ENCODE measurements at regions not wholly inside any gene's neighbourhood (a gene's known extent, or its start where the extent isn't known, plus 50 kb on each side); places are given as distances from the start of the nearest gene placed in this dataset.

- 100% methylated on average over 2 of the region's 7 CpGs for WGBS (ENCODE audit: insufficient coverage)
- ChIA-PET POLR2A (no interaction called here), CTCF (interaction anchor here (0.7 kb wide), 1 partner anchor 80 kb away, joined by 4 read pairs; no protein-coding TSS in a partner anchor)
- ATAC-seq (ENCODE audit: low read depth) (no peak), DNase-seq (no peak)
- intact Hi-C loops (cut with micrococcal nuclease) = no loop called here
- no peaks in the 10 kb centered on the region for H3K36me3 ChIP-seq (replicated peaks in 1 of 2; ENCODE audit: control extremely low read depth in 1 of 2, control insufficient read depth in 1 of 2, extremely low read depth in 1 of 2, insufficient read depth in 2 of 2, low read length in 1 of 2)
- no peak overlapping the region for H3K4me3 ChIP-seq (ENCODE audit: control extremely low read depth in 1 of 5, extremely low read depth in 1 of 5, insufficient read depth in 1 of 5, low read depth in 2 of 5, low read length in 4 of 5)
- no peak overlapping the region for H3K9ac ChIP-seq (ENCODE audit: low read length)
- H3K9me3 Mint-ChIP-seq (ENCODE audit: insufficient read depth) = no peaks in the 10 kb centered on the region
- no peaks in the 10 kb centered on the region for H4K20me1 ChIP-seq (ENCODE audit: control insufficient read depth, insufficient read depth, low read length, poor library complexity, severe bottlenecking)
- no peaks in the 10 kb centered on the region for H3K4me1 ChIP-seq (ENCODE audit: control insufficient read depth in 2 of 2, insufficient read depth in 2 of 2, low read length in 2 of 2)
- H3K27ac ChIP-seq (ENCODE audit: low read length in 2 of 2) = no peak overlapping the region
- no peaks in the 10 kb centered on the region for H3K4me1 Mint-ChIP-seq
- H3K4me2 ChIP-seq (replicated peaks; ENCODE audit: low read depth, low read length, poor library complexity, severe bottlenecking) = no peak overlapping the region
- no peaks in the 10 kb centered on the region for H3K27me3 ChIP-seq (replicated peaks in 1 of 4; ENCODE audit: control extremely low read depth in 1 of 4, control insufficient read depth in 3 of 4, insufficient read depth in 4 of 4, low read length in 3 of 4)
- no peak overlapping the region for H3K4me3 Mint-ChIP-seq
- H3K79me2 ChIP-seq (ENCODE audit: control insufficient read depth, insufficient read depth, low read length) = no peaks in the 10 kb centered on the region
- H2AFZ ChIP-seq (ENCODE audit: insufficient read depth, low read depth, low read length, poor library complexity, severe bottlenecking) = no peak overlapping the region
- H3K27me3 Mint-ChIP-seq = no peaks in the 10 kb centered on the region
- H3K27ac Mint-ChIP-seq = no peak overlapping the region
- no peaks in the 10 kb centered on the region for H3K9me3 ChIP-seq (ENCODE audit: control extremely low read depth in 1 of 3, control insufficient read depth in 2 of 3, insufficient read depth in 1 of 3, low read length in 2 of 3)
- TF ChIP-seq EZH2 (IDR thresholded peaks at IDR 0.05; ENCODE audit: borderline replicate concordance, insufficient read depth, low read depth, low read length, poor library complexity, severe bottlenecking) = no peak
- TF ChIP-seq CTCF (IDR thresholded peaks at IDR 0.05) = no peak
Observed at GRCh38 chr7:26457696-26458327, 166.2 kb downstream of the SNX10 start.

GRCh38 chr7:26458466-26459145, 166.9 kb downstream of the SNX10 start:
- Mint-ChIP-seq H3K4me1 (no peaks in the 10 kb centered on the region), H3K27me3 (no peaks in the 10 kb centered on the region), H3K9me3 (ENCODE audit: insufficient read depth) (no peaks in the 10 kb centered on the region), H3K27ac (no peak overlapping the region), H3K4me3 (no peak overlapping the region)
- WGBS (ENCODE audit: insufficient coverage) = 92% methylated on average over 4 of the region's 6 CpGs
- intact Hi-C loops (cut with micrococcal nuclease) = no loop called here
- Histone ChIP-seq H3K36me3 (replicated peaks in 1 of 2; ENCODE audit: control extremely low read depth in 1 of 2, control insufficient read depth in 1 of 2, extremely low read depth in 1 of 2, insufficient read depth in 2 of 2, low read length in 1 of 2) (no peaks in the 10 kb centered on the region), H3K79me2 (ENCODE audit: control insufficient read depth, insufficient read depth, low read length) (no peaks in the 10 kb centered on the region), H3K4me2 (replicated peaks; ENCODE audit: low read depth, low read length, poor library complexity, severe bottlenecking) (no peak overlapping the region), H4K20me1 (ENCODE audit: control insufficient read depth, insufficient read depth, low read length, poor library complexity, severe bottlenecking) (no peaks in the 10 kb centered on the region), H3K9me3 (ENCODE audit: control extremely low read depth in 1 of 3, control insufficient read depth in 2 of 3, insufficient read depth in 1 of 3, low read length in 2 of 3) (no peaks in the 10 kb centered on the region), H3K4me1 (ENCODE audit: control insufficient read depth in 2 of 2, insufficient read depth in 2 of 2, low read length in 2 of 2) (no peaks in the 10 kb centered on the region), H3K27ac (ENCODE audit: low read length in 2 of 2) (no peak overlapping the region), H3K9ac (ENCODE audit: low read length) (no peak overlapping the region), H3K27me3 (replicated peaks in 1 of 4; ENCODE audit: control extremely low read depth in 1 of 4, control insufficient read depth in 3 of 4, insufficient read depth in 4 of 4, low read length in 3 of 4) (no peaks in the 10 kb centered on the region), H3K4me3 (ENCODE audit: control extremely low read depth in 1 of 5, extremely low read depth in 1 of 5, insufficient read depth in 1 of 5, low read depth in 2 of 5, low read length in 4 of 5) (no peak overlapping the region), H2AFZ (ENCODE audit: insufficient read depth, low read depth, low read length, poor library complexity, severe bottlenecking) (no peak overlapping the region)
- DNase-seq (no peak), ATAC-seq (ENCODE audit: low read depth) (no peak)
- ChIA-PET POLR2A (no interaction called here), CTCF (no interaction called here)
- TF ChIP-seq CTCF (IDR thresholded peaks at IDR 0.05) = no peak
- TF ChIP-seq EZH2 (IDR thresholded peaks at IDR 0.05; ENCODE audit: borderline replicate concordance, insufficient read depth, low read depth, low read length, poor library complexity, severe bottlenecking) = no peak

All from B cell (primary cell).